ENCODE measurements at regions not wholly inside any gene's neighbourhood (a gene's known extent, or its start where the extent isn't known, plus 50 kb on each side); places are given as distances from the start of the nearest gene placed in this dataset.
"Not testable (repeated sequence)": the region's sequence is repeated elsewhere in the genome, so short reads cannot be mapped to it uniquely, and the experiment has no call there.

- no peak overlapping the region for H3K4me3 ChIP-seq (ENCODE audit: low read length)
- H3K9me3 ChIP-seq (ENCODE audit: low read depth, low read length), result no peaks in the 10 kb centered on the region
- no peaks in the 10 kb centered on the region for H3K4me1 ChIP-seq (ENCODE audit: insufficient read depth, low read length)
- H3K27me3 ChIP-seq (ENCODE audit: insufficient read depth, low read length), result no peaks in the 10 kb centered on the region
These were observed 396.6 kb upstream of the KLF6 start for GRCh38 chr10:4181621-4182049.

GRCh38 chr10:4181081-4181480 is 396.1 kb upstream of the KLF6 start:
- no peaks in the 10 kb centered on the region for H3K9me3 ChIP-seq (ENCODE audit: low read depth, low read length)
- H3K27me3 ChIP-seq (ENCODE audit: insufficient read depth, low read length), result no peaks in the 10 kb centered on the region
- H3K4me3 ChIP-seq (ENCODE audit: low read length), result no peak overlapping the region
- peaks cover 5% of the 10 kb centered on the region for H3K4me1 ChIP-seq (ENCODE audit: insufficient read depth, low read length)

- H3K9me3 ChIP-seq (ENCODE audit: low read depth, low read length), result no peaks in the 10 kb centered on the region
- H3K4me3 ChIP-seq (ENCODE audit: low read length), result no peak overlapping the region
- peaks cover 11% of the 10 kb centered on the region for H3K4me1 ChIP-seq (ENCODE audit: insufficient read depth, low read length)
- no peaks in the 10 kb centered on the region for H3K27me3 ChIP-seq (ENCODE audit: insufficient read depth, low read length)
These were observed 392.8 kb upstream of the KLF6 start for GRCh38 chr10:4177791-4178190.

GRCh38 chr10:4176500-4177281 is 391.7 kb upstream of the KLF6 start:
- H3K4me3 ChIP-seq (ENCODE audit: low read length), result no peak overlapping the region
- H3K27me3 ChIP-seq (ENCODE audit: insufficient read depth, low read length), result no peaks in the 10 kb centered on the region
- H3K4me1 ChIP-seq (ENCODE audit: insufficient read depth, low read length), result peaks cover 11% of the 10 kb centered on the region
- peaks cover 6% of the 10 kb centered on the region for H3K9me3 ChIP-seq (ENCODE audit: low read depth, low read length)

GRCh38 chr10:4174197-4174596 is 389.2 kb upstream of the KLF6 start:
- no peak overlapping the region for H3K4me3 ChIP-seq (ENCODE audit: low read length)
- H3K9me3 ChIP-seq (ENCODE audit: low read depth, low read length), result peaks cover 6% of the 10 kb centered on the region
- no peaks in the 10 kb centered on the region for H3K27me3 ChIP-seq (ENCODE audit: insufficient read depth, low read length)
- H3K4me1 ChIP-seq (ENCODE audit: insufficient read depth, low read length), result peaks cover 11% of the 10 kb centered on the region

- Histone ChIP-seq H3K4me3 (ENCODE audit: low read length) (no peak overlapping the region), H3K4me1 (ENCODE audit: insufficient read depth, low read length) (peaks cover 3% of the 10 kb centered on the region), H3K27me3 (ENCODE audit: insufficient read depth, low read length) (no peaks in the 10 kb centered on the region), H3K9me3 (ENCODE audit: low read depth, low read length) (peaks cover 6% of the 10 kb centered on the region)
These were observed 385.8 kb upstream of the KLF6 start for GRCh38 chr10:4170633-4171314.

- Histone ChIP-seq H3K27me3 (ENCODE audit: insufficient read depth, low read length) (no peaks in the 10 kb centered on the region), H3K4me1 (ENCODE audit: insufficient read depth, low read length) (no peaks in the 10 kb centered on the region), H3K9me3 (ENCODE audit: low read depth, low read length) (peaks cover 6% of the 10 kb centered on the region), H3K4me3 (ENCODE audit: low read length) (no peak overlapping the region)
These were observed 385.2 kb upstream of the KLF6 start for GRCh38 chr10:4170181-4170580.

GRCh38 chr10:4169448-4169847 is 384.4 kb upstream of the KLF6 start:
- Histone ChIP-seq H3K9me3 (ENCODE audit: low read depth, low read length) (peaks cover 6% of the 10 kb centered on the region), H3K4me1 (ENCODE audit: insufficient read depth, low read length) (no peaks in the 10 kb centered on the region), H3K4me3 (ENCODE audit: low read length) (no peak overlapping the region), H3K27me3 (ENCODE audit: insufficient read depth, low read length) (no peaks in the 10 kb centered on the region)

GRCh38 chr10:4167216-4167615 is 382.2 kb upstream of the KLF6 start:
- H3K4me1 ChIP-seq (ENCODE audit: insufficient read depth, low read length), result no peaks in the 10 kb centered on the region
- H3K9me3 ChIP-seq (ENCODE audit: low read depth, low read length), result peaks cover 6% of the 10 kb centered on the region
- no peaks in the 10 kb centered on the region for H3K27me3 ChIP-seq (ENCODE audit: insufficient read depth, low read length)
- no peak overlapping the region for H3K4me3 ChIP-seq (ENCODE audit: low read length)

- Histone ChIP-seq H3K4me1 (ENCODE audit: insufficient read depth, low read length) (no peaks in the 10 kb centered on the region), H3K27me3 (ENCODE audit: insufficient read depth, low read length) (no peaks in the 10 kb centered on the region), H3K4me3 (ENCODE audit: low read length) (no peak overlapping the region), H3K9me3 (ENCODE audit: low read depth, low read length) (no peaks in the 10 kb centered on the region)
These were observed 377.7 kb upstream of the KLF6 start for GRCh38 chr10:4162571-4163286.

GRCh38 chr10:4159173-4159572 is 374.2 kb upstream of the KLF6 start:
- H3K4me1 ChIP-seq (ENCODE audit: insufficient read depth, low read length), result no peaks in the 10 kb centered on the region
- no peaks in the 10 kb centered on the region for H3K27me3 ChIP-seq (ENCODE audit: insufficient read depth, low read length)
- H3K4me3 ChIP-seq (ENCODE audit: low read length), result no peak overlapping the region
- H3K9me3 ChIP-seq (ENCODE audit: low read depth, low read length), result no peaks in the 10 kb centered on the region

GRCh38 chr10:4154191-4154715 is 369.2 kb upstream of the KLF6 start:
- Histone ChIP-seq H3K4me1 (ENCODE audit: insufficient read depth, low read length) (no peaks in the 10 kb centered on the region), H3K27me3 (ENCODE audit: insufficient read depth, low read length) (no peaks in the 10 kb centered on the region), H3K4me3 (ENCODE audit: low read length) (no peak overlapping the region), H3K9me3 (ENCODE audit: low read depth, low read length) (no peaks in the 10 kb centered on the region)

- H3K4me1 ChIP-seq (ENCODE audit: insufficient read depth, low read length), result no peaks in the 10 kb centered on the region
- no peak overlapping the region for H3K4me3 ChIP-seq (ENCODE audit: low read length)
- H3K27me3 ChIP-seq (ENCODE audit: insufficient read depth, low read length), result no peaks in the 10 kb centered on the region
These were observed 366.5 kb upstream of the KLF6 start for GRCh38 chr10:4151466-4151865.

GRCh38 chr10:4150676-4151075 is 365.7 kb upstream of the KLF6 start:
- H3K4me1 ChIP-seq (ENCODE audit: insufficient read depth, low read length), result no peaks in the 10 kb centered on the region

More at GRCh38 chr10:4151466-4151865, 366.5 kb upstream of the KLF6 start:
- H3K9me3 ChIP-seq (ENCODE audit: low read depth, low read length), result no peaks in the 10 kb centered on the region

GRCh38 chr10:4149460-4149859 is 364.5 kb upstream of the KLF6 start:
- H3K4me1 ChIP-seq (ENCODE audit: insufficient read depth, low read length); H3K27me3 ChIP-seq (ENCODE audit: insufficient read depth, low read length); H3K4me3 ChIP-seq (ENCODE audit: low read length); H3K9me3 ChIP-seq (ENCODE audit: low read depth, low read length): not testable (repeated sequence)

More at GRCh38 chr10:4150676-4151075, 365.7 kb upstream of the KLF6 start:
- no peaks in the 10 kb centered on the region for H3K27me3 ChIP-seq (ENCODE audit: insufficient read depth, low read length)
- H3K9me3 ChIP-seq (ENCODE audit: low read depth, low read length), result no peaks in the 10 kb centered on the region
- H3K4me3 ChIP-seq (ENCODE audit: low read length), result no peak overlapping the region

Measured in mononuclear cell (primary cell).